ENCODE measurements at regions not wholly inside any gene's neighbourhood (a gene's known extent, or its start where the extent isn't known, plus 50 kb on each side); places are given as distances from the start of the nearest gene placed in this dataset.
A peak's percentile ranks its signal among the peaks of the same experiment; 100 is the strongest.
"Not testable (repeated sequence)": the region's sequence is repeated elsewhere in the genome, so short reads cannot be mapped to it uniquely, and the experiment has no call there.

- DNase-seq: no peak
Measured at GRCh38 chr16:26510924-26511323, 555.8 kb upstream of the C16orf82 start.

- DNase-seq: no peak
Measured at GRCh38 chr16:26511463-26511862, 555.3 kb upstream of the C16orf82 start.

GRCh38 chr16:26521626-26522025, 545.1 kb upstream of the C16orf82 start:
- no peak for DNase-seq

GRCh38 chr16:26524281-26524680, 542.4 kb upstream of the C16orf82 start:
- DNase-seq: no peak

- no peak for DNase-seq
Measured at GRCh38 chr16:26524846-26525245, 541.9 kb upstream of the C16orf82 start.

- no peak for DNase-seq
Measured at GRCh38 chr16:26525856-26526255, 540.9 kb upstream of the C16orf82 start.

- DNase-seq: no peak
Measured at GRCh38 chr16:26526633-26527032, 540.1 kb upstream of the C16orf82 start.

- no peak for DNase-seq
Measured at GRCh38 chr16:26530584-26531289, 536.0 kb upstream of the C16orf82 start.

GRCh38 chr16:26531290-26531730, 535.4 kb upstream of the C16orf82 start:
- no peak for DNase-seq

- no peak for DNase-seq
Measured at GRCh38 chr16:26532456-26532855, 534.3 kb upstream of the C16orf82 start.

- DNase-seq: no peak
Measured at GRCh38 chr16:26542198-26542597, 524.5 kb upstream of the C16orf82 start.

GRCh38 chr16:26546573-26546972, 520.2 kb upstream of the C16orf82 start:
- no peak for DNase-seq

GRCh38 chr16:26547681-26548080, 519.0 kb upstream of the C16orf82 start:
- no peak for DNase-seq

- no peak for DNase-seq
Measured at GRCh38 chr16:26550111-26550610, 516.6 kb upstream of the C16orf82 start.

- DNase-seq: no peak
Measured at GRCh38 chr16:26554030-26554429, 512.7 kb upstream of the C16orf82 start.

GRCh38 chr16:26561303-26561702, 505.4 kb upstream of the C16orf82 start:
- DNase-seq: no peak

GRCh38 chr16:26563018-26563417, 503.7 kb upstream of the C16orf82 start:
- no peak for DNase-seq

GRCh38 chr16:26567356-26567755, 499.4 kb upstream of the C16orf82 start:
- DNase-seq: no peak

GRCh38 chr16:26569793-26570192, 496.9 kb upstream of the C16orf82 start:
- DNase-seq: peak; percentile 52

GRCh38 chr16:26578748-26579147, 488.0 kb upstream of the C16orf82 start:
- DNase-seq: no peak

GRCh38 chr16:26583803-26584202, 482.9 kb upstream of the C16orf82 start:
- no peak for DNase-seq

GRCh38 chr16:26593700-26594099, 473.0 kb upstream of the C16orf82 start:
- DNase-seq: no peak

GRCh38 chr16:26594666-26595065, 472.1 kb upstream of the C16orf82 start:
- no peak for DNase-seq

- no peak for DNase-seq
Measured at GRCh38 chr16:26595199-26595598, 471.5 kb upstream of the C16orf82 start.

GRCh38 chr16:26596033-26596432, 470.7 kb upstream of the C16orf82 start:
- DNase-seq: not testable (repeated sequence)

Data from NCI-H2029 (cell line).